GM12872 (cell line): ENCODE measurements at regions not wholly inside any gene's neighbourhood (a gene's known extent, or its start where the extent isn't known, plus 50 kb on each side); places are given as distances from the start of the nearest gene placed in this dataset.

Experiments used
- CTCF ChIP-seq: IDR thresholded peaks from 3 replicates; pipeline ENCODE4 v1.5.1; 2011; ENCODE audit warnings: low read depth, mild to moderate bottlenecking, low read length, moderate library complexity; ENCODE audit not compliant: insufficient read depth

GRCh38 chr7:32155712-32156111, 85.5 kb upstream of the PDE1C start:
- TF ChIP-seq CTCF, result no peak

- no peak for TF ChIP-seq CTCF
Observed at GRCh38 chr7:32154797-32155196, 84.6 kb upstream of the PDE1C start.

GRCh38 chr7:32153006-32153405, 82.8 kb upstream of the PDE1C start:
- no peak for TF ChIP-seq CTCF

- no peak for TF ChIP-seq CTCF
Observed at GRCh38 chr7:32152576-32152975, 82.4 kb upstream of the PDE1C start.

DNA sequence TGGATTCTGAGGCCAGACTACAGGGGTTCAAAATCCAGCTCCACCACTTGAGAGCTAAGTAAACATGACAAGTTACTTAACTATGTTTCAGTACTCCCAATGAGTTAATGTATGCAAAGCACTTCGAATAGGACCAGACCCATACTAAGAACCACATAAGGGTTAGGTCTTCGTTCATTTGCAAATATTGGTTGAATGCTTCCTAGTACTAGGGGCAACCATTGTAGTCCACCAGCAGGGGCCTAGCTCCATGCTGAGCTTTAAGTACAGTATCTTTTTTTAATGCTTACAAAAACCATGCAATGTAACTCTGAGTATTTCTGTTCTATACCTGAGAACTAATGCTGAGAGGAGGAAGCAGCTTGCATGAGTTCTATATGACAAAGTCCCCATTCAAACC, 80.4 kb upstream of the PDE1C start:
- no peak for TF ChIP-seq CTCF

GRCh38 chr7:32150039-32150438, 79.8 kb upstream of the PDE1C start:
- TF ChIP-seq CTCF, result no peak

DNA sequence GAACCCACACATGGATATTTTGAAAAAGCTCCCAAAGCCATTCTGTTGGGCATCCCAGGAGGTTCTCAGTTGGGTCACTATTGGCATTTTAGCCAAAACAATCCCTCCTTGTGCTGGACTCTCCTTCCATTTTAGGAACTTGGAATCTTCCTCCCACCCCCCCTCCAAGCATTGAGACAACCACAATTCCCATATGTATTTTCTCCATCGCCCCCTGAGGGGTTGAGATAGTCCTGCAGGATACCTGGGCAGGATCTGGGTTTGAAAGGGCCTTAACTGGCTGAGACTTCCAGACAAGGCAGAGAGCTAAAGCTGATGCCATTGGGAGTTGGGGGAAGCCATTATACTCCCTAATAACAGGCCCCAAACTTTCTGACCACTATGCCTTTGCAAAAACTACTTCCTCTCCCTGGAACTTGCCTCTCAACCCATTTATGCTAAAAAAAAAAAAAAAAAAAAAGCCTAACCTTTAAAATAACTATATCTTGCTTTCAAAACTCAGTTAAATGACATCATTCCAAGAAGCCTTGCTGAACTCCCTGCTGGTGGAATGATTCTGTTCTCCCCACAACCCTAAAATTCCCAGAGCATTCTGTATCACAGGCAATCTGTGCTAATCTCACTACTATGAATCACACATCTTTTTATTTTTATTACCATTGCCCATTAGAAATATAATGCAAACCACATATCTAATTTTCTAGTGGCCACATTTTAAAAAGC, 77.5 kb upstream of the PDE1C start:
- TF ChIP-seq CTCF, result no peak
